ENCODE measurements at regions not wholly inside any gene's neighbourhood (a gene's known extent, or its start where the extent isn't known, plus 50 kb on each side); places are given as distances from the start of the nearest gene placed in this dataset.

- TF ChIP-seq POLR2AphosphoS5 (IDR thresholded peaks at IDR 0.05) (no peak), POLR2A (IDR thresholded peaks at IDR 0.05) (no peak), EP300 (IDR thresholded peaks at IDR 0.05) (no peak)
- TF ChIP-seq, protein P1, sequence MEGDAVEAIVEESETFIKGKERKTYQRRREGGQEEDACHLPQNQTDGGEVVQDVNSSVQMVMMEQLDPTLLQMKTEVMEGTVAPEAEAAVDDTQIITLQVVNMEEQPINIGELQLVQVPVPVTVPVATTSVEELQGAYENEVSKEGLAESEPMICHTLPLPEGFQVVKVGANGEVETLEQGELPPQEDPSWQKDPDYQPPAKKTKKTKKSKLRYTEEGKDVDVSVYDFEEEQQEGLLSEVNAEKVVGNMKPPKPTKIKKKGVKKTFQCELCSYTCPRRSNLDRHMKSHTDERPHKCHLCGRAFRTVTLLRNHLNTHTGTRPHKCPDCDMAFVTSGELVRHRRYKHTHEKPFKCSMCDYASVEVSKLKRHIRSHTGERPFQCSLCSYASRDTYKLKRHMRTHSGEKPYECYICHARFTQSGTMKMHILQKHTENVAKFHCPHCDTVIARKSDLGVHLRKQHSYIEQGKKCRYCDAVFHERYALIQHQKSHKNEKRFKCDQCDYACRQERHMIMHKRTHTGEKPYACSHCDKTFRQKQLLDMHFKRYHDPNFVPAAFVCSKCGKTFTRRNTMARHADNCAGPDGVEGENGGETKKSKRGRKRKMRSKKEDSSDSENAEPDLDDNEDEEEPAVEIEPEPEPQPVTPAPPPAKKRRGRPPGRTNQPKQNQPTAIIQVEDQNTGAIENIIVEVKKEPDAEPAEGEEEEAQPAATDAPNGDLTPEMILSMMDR (IDR thresholded peaks at IDR 0.05): no peak
Measured at GRCh38 chr9:74431467-74431866, 65.7 kb upstream of the RORB start.

Data from stomach (tissue), 4 donors.